HG03159 (cell line): ENCODE measurements at regions not wholly inside any gene's neighbourhood (a gene's known extent, or its start where the extent isn't known, plus 50 kb on each side); places are given as distances from the start of the nearest gene placed in this dataset.
"Not testable (repeated sequence)": the region's sequence is repeated elsewhere in the genome, so short reads cannot be mapped to it uniquely, and the experiment has no call there.

Experiments used
- ATAC-seq: cut with Tn5 transposase; IDR thresholded peaks from one replicate; pipeline ENCODE4 v1.9.1; 2021; ENCODE audit warnings: mild to moderate bottlenecking, moderate library complexity; ENCODE audit not compliant: unreplicated experiment

DNA sequence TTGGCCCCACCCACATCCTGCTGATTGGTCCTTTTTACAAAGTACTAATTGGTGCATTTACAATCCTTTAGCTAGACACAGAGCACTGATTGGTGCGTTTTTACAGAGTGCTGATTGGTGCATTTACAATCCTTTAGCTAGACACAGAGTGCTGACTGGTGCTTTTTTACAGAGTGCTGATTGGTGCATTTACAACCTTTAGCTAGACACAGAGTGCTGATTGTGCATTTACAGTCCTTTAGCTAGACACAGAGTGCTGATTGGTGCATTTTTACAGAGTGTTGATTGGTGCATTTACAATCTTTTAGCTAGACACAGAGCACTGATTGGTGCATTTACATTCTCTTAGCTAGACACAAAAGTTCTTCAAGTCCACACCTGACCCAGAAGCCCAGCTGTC is 144.2 kb upstream of the XIRP2 start:
- ATAC-seq, result not testable (repeated sequence)

GRCh38 chr2:166743482-166743881 is 144.8 kb upstream of the XIRP2 start:
- ATAC-seq, result not testable (repeated sequence)

GRCh38 chr2:166727095-166727494 is 161.2 kb upstream of the XIRP2 start:
- peak; percentile 100 for ATAC-seq

- peak; percentile 5 for ATAC-seq
Observed at GRCh38 chr2:166725927-166726924, 162.1 kb upstream of the XIRP2 start.

GRCh38 chr2:166716968-166717367 is 171.3 kb upstream of the XIRP2 start:
- ATAC-seq, result no peak

- no peak for ATAC-seq
Observed at GRCh38 chr2:166700079-166700478, 188.2 kb upstream of the XIRP2 start.

- no peak for ATAC-seq
Observed at GRCh38 chr2:166695154-166695553, 193.1 kb upstream of the XIRP2 start.

- ATAC-seq, result not testable (repeated sequence)
Observed at GRCh38 chr2:166686057-166686456, 192.0 kb upstream of the SCN7A start.

GRCh38 chr2:166677996-166678395 is 183.9 kb upstream of the SCN7A start:
- no peak for ATAC-seq

GRCh38 chr2:166676716-166677115 is 182.7 kb upstream of the SCN7A start:
- ATAC-seq, result no peak

DNA sequence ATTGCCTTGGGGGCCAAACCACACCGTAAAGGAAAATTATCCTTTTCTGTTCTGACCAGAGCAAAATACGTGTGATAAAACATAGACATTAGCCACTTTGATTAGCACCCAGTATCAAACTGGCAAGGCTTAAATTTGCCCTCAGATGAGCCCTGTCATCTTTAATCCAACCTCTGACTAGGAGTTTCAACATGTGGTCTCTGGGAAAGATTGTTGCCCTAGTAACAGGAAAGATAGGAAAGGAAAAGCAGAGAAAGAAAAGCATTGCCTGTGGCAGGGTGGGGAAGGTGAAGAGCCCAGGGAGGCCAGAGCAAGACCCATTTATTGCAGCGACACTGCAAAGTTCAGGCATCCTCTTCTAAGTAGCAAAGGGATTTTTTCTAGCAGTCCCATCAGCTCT is 181.5 kb upstream of the SCN7A start:
- ATAC-seq, result no peak

DNA sequence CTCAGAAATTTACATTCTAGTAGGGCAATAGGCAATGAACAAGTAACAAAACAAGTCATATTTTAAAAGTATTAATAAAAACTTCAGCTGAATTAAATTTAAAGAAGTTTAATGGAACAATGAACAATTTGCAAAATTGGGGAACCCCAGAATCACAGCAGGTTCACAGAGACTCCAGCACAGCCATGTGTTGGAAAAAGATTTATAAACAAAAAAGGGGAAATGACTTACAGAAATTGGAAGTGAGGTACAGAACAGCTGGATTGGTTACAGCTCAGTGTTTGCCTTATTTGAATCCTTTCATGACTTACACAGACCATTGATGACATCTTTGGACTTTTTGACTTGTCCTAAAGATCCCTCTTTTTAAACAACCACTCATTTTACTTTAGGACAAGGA is 179.9 kb upstream of the SCN7A start:
- ATAC-seq, result no peak

DNA sequence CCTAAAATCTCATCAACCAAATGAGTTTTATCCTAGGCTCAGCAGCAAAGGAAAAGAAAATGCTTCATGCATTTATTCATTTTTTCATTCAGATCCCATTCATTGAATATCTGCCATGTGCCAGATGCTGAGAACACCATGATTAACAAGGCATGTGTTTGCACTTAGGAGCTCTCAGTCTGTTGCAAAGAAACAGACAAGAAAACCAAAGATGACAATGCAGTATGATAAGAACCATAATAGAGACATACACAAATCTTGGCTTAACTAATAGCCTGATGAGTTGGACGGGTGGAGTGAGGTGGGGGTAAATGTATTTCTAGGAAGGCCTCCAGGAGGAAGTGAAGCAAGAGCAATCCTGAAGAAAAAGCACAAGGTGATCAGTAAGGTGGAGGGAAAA is 177.8 kb upstream of the SCN7A start:
- no peak for ATAC-seq

GRCh38 chr2:166671235-166671634 is 177.2 kb upstream of the SCN7A start:
- ATAC-seq, result no peak

DNA sequence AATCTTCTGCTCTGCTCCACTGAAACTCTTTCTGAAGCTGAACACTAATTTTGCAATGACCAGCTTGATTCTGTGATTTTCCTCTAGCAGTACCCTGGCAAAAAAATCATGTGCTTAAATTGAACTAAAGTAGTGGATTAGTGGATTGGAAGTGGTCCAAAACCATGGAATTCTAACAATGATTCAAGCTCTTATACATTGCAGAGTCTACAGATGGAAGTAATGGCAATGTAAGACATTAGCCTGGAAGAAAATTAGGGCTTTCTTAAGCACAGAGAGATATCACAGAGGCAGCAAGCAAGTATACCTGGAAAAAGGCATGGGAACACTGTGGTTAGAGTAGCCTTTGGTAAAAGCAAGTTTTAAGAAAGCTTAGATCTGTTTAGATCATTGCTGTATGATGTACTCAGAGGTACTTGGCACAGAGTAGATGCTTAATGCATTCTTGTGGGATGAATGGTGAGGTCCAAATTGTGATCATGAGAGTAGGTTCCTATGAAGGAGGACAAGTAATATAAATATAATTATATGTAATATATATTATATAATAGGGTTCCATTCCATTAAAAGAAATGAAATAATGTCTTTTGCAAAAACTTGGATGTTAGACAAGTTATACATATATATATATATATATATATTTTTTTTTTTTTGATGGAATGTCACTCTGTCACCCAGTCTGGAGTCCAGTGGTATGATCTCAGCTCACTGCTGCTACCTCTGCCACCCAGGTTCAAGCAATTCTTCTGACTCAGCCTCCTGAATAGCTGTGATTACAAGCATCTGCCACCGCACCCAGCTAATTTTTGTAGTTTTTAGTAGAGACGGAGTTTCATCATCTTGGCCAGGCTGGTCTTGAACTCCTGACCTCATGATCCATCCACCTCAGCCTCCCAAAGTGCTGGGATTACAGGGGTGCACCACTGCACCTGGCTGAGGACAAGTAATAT is 172.2 kb upstream of the SCN7A start:
- ATAC-seq, result no peak

DNA sequence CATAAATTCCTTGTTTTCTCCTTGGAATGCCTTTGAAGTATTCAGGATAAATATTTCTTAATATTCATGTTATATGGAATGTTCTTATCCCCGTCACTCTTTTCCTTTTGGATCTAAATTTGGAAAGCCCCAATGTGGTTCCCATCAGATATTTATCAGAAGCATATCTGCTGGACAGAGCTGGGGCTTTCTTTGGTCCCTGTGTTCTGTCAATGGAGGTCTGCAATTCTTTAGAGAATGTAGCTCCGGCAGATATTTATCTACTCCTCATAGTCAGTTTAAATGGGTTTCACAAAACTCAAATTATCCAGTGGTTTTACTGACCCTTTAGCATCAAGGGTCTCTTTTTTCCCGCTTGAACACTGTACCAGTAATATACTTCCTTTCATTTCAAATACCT is 167.8 kb upstream of the SCN7A start:
- ATAC-seq, result no peak

GRCh38 chr2:166661391-166661790 is 167.3 kb upstream of the SCN7A start:
- no peak for ATAC-seq

DNA sequence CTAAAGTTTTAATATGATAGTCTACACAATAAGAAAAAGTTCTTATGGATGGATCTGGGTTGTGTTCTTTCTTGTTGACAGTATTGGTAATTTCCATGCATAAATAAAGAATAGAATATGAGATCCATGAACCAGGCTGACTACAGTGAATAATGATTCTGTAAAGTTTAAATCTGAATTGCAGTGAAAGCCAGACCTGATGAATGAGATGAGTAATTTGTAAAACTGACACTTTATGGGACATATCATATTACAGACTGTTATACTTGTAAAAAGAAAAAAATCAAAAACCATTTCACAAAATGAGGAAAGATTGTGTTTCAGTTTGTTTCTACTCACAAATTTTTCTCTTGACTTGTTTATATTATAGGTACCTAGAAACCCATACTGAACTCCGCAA is 164.9 kb upstream of the SCN7A start:
- no peak for ATAC-seq

GRCh38 chr2:166653185-166653813 is 159.2 kb upstream of the SCN7A start:
- ATAC-seq, result no peak

DNA sequence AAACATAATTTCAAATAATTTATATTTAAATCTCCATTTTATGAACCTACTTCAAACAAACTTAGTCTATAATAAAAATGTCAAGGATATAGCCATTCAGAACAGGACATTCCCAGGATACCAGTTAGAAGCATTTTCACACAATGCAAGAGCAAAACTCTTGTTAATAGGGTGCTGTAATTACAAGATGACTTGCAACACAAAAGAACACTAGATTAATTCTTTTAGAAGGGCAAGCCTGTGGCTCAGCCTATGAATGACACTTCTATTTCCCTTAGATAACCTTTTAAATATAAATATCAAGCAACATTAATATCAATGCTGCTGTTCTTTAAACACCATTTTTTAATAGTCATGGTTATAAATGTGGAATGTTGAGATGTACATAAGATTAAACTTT is 157.9 kb upstream of the SCN7A start:
- no peak for ATAC-seq

- no peak for ATAC-seq
Observed at GRCh38 chr2:166651080-166651675, 157.1 kb upstream of the SCN7A start.
